ENCODE measurements at regions not wholly inside any gene's neighbourhood (a gene's known extent, or its start where the extent isn't known, plus 50 kb on each side); places are given as distances from the start of the nearest gene placed in this dataset.

DNA sequence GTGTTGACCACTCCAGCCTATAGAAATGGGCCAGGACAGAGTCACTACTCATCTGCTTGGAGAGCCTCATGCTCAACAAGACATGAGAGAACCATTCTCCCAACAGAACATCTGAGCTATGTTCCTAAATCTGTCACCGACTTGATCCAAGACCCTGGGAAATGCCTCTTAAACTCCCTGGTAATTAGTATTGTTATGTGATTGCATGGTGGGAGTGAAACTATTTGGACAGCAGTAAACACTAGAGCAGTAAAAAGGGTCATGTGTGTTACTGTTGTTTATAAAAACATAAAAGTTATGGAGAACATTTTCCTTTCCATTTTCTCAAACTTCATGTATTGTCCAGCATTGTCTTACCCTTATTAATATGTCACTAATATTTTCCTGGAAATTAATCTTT is 369.8 kb upstream of the FAT3 start:
- DNase-seq (ENCODE audit: low read depth), result no peak
- TF ChIP-seq, protein P1, sequence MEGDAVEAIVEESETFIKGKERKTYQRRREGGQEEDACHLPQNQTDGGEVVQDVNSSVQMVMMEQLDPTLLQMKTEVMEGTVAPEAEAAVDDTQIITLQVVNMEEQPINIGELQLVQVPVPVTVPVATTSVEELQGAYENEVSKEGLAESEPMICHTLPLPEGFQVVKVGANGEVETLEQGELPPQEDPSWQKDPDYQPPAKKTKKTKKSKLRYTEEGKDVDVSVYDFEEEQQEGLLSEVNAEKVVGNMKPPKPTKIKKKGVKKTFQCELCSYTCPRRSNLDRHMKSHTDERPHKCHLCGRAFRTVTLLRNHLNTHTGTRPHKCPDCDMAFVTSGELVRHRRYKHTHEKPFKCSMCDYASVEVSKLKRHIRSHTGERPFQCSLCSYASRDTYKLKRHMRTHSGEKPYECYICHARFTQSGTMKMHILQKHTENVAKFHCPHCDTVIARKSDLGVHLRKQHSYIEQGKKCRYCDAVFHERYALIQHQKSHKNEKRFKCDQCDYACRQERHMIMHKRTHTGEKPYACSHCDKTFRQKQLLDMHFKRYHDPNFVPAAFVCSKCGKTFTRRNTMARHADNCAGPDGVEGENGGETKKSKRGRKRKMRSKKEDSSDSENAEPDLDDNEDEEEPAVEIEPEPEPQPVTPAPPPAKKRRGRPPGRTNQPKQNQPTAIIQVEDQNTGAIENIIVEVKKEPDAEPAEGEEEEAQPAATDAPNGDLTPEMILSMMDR (IDR thresholded peaks at IDR 0.05; ENCODE audit: insufficient read depth, low read length), result no peak

DNA sequence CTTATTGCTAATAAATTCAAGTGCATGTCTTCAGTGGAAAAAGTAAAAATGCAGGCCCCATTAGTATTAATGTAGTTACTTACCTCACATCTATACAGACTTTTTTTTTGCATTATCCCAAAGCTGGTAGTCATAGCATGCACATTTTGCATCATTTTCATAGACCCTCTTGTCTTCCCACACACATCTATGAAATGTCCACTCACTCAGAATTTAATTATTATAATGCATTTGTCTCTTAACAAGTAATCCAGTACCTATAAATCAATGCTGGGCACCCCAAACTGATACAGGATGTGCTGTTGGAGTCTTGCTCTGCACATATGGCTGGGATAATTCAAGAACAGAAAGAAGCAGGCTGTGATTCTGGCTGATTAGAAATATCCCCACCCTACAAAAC is 370.4 kb upstream of the FAT3 start:
- no peak overlapping the region for H3K4me3 ChIP-seq (ENCODE audit: low read depth, low read length)

More for the DNA sequence above, 369.8 kb upstream of the FAT3 start:
- H3K4me3 ChIP-seq (ENCODE audit: low read depth, low read length), result no peak overlapping the region

DNA sequence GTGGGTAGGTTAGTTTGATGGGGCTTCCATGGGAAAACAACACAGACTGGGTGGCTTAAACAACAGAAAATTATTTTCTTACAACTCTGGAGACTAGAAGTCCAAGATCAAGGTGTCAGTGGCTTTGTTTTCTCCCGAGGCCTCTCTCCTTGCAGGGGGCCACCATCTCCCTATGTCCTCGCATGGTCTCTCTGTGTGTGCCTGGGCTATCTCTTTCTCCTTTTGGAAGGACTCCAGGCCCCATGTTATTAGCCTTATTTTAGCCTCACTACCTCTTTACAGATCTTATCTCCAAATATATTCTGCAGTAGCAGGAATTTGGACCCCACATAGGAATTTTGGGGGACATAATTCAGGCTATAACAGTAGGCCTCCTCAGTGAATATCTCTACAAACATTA is 372.7 kb upstream of the FAT3 start:
- DNase-seq (ENCODE audit: low read depth), result no peak
- no peak overlapping the region for H3K4me3 ChIP-seq (ENCODE audit: low read depth, low read length)
- TF ChIP-seq, protein P1 (IDR thresholded peaks at IDR 0.05; ENCODE audit: insufficient read depth, low read length), result no peak

More for the DNA sequence above, 370.4 kb upstream of the FAT3 start:
- no peak for DNase-seq (ENCODE audit: low read depth)
- TF ChIP-seq, protein P1 (IDR thresholded peaks at IDR 0.05; ENCODE audit: insufficient read depth, low read length), result no peak

DNA sequence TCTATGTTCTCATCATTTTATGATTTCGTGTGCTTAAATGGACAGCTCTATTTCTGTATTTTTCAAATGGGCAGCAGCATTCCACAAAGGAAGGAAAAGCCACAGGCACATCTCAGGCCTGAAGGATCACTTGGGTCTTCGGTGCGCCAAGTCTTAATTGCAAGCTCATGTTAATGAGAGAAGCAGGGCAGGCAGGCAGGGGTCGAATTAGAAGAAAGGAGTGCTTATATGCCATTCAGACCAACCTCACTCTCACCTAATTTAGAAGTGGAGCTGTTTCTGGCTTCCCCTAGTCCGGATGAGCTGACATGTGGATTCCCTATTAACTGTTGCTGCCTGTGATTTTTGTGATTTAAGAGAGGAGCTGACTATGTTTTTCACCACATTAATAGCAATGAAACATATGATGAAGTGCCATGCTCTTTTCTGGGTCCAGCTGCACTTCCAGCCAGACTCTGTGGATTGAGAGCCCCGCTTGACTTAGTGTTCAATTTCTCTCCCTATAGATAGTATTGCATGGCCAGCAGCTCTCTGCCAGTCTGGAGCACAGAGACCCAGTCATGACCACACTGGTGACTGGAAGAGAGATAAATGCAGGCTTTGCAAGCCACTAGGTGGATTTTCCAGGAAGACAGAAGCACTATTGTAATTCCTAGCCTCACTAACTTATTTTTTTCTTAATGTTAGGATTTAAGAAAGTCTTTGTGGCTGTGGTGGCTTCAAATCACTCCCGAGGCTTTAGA is 373.9 kb upstream of the FAT3 start:
- no peak for DNase-seq (ENCODE audit: low read depth)
- TF ChIP-seq, protein P1 (IDR thresholded peaks at IDR 0.05; ENCODE audit: insufficient read depth, low read length), result no peak
- no peak overlapping the region for H3K4me3 ChIP-seq (ENCODE audit: low read depth, low read length)

DNA sequence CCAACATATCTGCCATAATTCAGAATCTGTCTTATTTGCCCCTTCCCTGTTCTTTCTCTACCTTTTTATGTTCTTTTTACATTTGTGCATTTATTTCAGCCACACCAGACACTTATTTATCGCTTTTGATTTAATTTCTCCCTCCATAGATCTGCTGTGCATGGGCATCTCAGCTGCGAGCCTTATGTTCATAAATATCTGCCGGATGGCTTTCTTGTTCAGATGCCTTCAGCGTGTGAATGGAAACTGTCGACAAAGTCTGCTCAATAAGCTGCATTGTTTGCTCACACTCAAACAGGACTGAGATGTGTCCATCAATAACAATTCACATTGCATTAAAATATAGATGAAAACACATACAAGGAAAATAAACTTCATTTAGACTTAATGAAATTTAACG is 374.6 kb upstream of the FAT3 start:
- no peak for DNase-seq (ENCODE audit: low read depth)
- TF ChIP-seq, protein P1 (IDR thresholded peaks at IDR 0.05; ENCODE audit: insufficient read depth, low read length), result no peak
- H3K4me3 ChIP-seq (ENCODE audit: low read depth, low read length), result no peak overlapping the region

DNA sequence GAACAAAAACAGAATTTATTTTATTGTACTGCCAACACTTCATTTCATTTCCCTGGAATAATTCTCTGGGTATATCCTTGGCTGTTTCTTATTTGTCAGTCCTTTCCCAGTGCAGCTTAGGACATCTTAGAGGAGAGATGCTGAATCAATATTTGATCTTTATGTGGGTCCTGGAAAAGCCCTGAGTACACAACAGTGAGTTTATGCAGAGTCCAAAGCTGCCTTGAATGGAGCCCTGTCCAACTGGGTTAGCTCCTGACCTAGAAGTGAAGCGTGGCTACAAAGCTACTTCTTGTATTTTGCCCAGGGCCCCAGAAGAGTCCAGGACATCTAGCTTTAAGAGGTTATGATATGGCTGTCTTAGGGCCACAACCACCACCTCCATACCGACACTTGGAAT is 378.0 kb upstream of the FAT3 start:
- no peak for DNase-seq (ENCODE audit: low read depth)
- no peak overlapping the region for H3K4me3 ChIP-seq (ENCODE audit: low read depth, low read length)
- TF ChIP-seq, protein P1 (IDR thresholded peaks at IDR 0.05; ENCODE audit: insufficient read depth, low read length), result no peak

DNA sequence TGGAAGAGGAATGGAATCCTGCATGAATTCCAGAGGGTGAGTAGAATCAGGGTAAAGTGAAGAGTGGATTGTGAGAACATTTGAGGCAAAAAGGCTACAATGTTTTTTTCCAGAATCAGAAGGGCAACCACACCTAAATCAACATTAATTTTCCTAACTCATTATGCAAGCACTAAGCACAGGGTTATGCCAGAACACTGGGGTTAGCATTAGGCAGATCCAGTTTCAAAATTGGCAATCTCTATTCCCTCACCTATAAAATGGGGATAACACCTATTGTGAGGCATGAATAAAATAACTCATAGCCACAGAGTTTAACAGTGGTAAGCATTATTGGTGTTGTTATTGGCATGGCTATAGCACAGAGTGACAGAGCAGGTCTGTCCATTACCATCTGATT is 378.6 kb upstream of the FAT3 start:
- TF ChIP-seq, protein P1 (IDR thresholded peaks at IDR 0.05; ENCODE audit: insufficient read depth, low read length), result no peak
- no peak overlapping the region for H3K4me3 ChIP-seq (ENCODE audit: low read depth, low read length)
- DNase-seq (ENCODE audit: low read depth), result no peak
